RWPE1 (cell line): ENCODE measurements at regions not wholly inside any gene's neighbourhood (a gene's known extent, or its start where the extent isn't known, plus 50 kb on each side); places are given as distances from the start of the nearest gene placed in this dataset.

Source experiments
- CTCF ChIA-PET: fragments of 350-600 bp; sonication (Branson Sonifier 250); formaldehyde crosslinking; extraction: SDS; loops from one replicate; lab custom pipeline; 2021; lab: Yijun Ruan, JAX
- POLR2A ChIA-PET: fragments of 400-600 bp; formaldehyde crosslinking; extraction: SDS; loops from one replicate; lab custom pipeline; 2020; ENCODE audit warnings: antibody characterized with exemption; ENCODE audit not compliant: low non-redundant PET; lab: Yijun Ruan, JAX
- DNase-seq: peaks from one replicate; pipeline ENCODE4 v3.0.0; 2012; ENCODE audit warnings: low spot score
- H3K27ac ChIP-seq: fragments of 450-650 bp; 2 replicates; pipeline ENCODE4 v1.5.1; 2017
- CTCF ChIP-seq: fragments of 450-650 bp; conservative IDR thresholded peaks from 2 replicates; pipeline ENCODE4 v1.5.1; 2017; ENCODE audit warnings: low read depth, mild to moderate bottlenecking

- H3K27ac ChIP-seq, result no peak overlapping the region
- POLR2A ChIA-PET, result no interaction called here
- DNase-seq, result no peak
- CTCF ChIA-PET, result no interaction called here
- no peak for TF ChIP-seq CTCF
Measured at GRCh38 chr11:80061056-80061455, 620.2 kb upstream of the TENM4 start.

- TF ChIP-seq CTCF, result no peak
- ChIA-PET POLR2A (no interaction called here), CTCF (no interaction called here)
- H3K27ac ChIP-seq, result no peak overlapping the region
- no peak for DNase-seq
Measured at GRCh38 chr11:80054582-80055165, 613.8 kb upstream of the TENM4 start.

GRCh38 chr11:80048513-80048912, 607.7 kb upstream of the TENM4 start:
- no peak overlapping the region for H3K27ac ChIP-seq
- DNase-seq, result no peak
- TF ChIP-seq CTCF, result no peak
- ChIA-PET CTCF (no interaction called here), POLR2A (no interaction called here)

GRCh38 chr11:80041136-80042000, 600.5 kb upstream of the TENM4 start:
- no peak for DNase-seq
- H3K27ac ChIP-seq, result no peak overlapping the region
- ChIA-PET CTCF (no interaction called here), POLR2A (no interaction called here)
- no peak for TF ChIP-seq CTCF

- ChIA-PET POLR2A (no interaction called here), CTCF (no interaction called here)
- no peak overlapping the region for H3K27ac ChIP-seq
- no peak for DNase-seq
- TF ChIP-seq CTCF, result no peak
Measured at GRCh38 chr11:80034801-80035200, 594.0 kb upstream of the TENM4 start.

- H3K27ac ChIP-seq, result no peak overlapping the region
- ChIA-PET POLR2A (no interaction called here), CTCF (no interaction called here)
- DNase-seq, result no peak
- no peak for TF ChIP-seq CTCF
Measured at GRCh38 chr11:80031014-80031600, 590.3 kb upstream of the TENM4 start.
